ENCODE measurements at regions not wholly inside any gene's neighbourhood (a gene's known extent, or its start where the extent isn't known, plus 50 kb on each side); places are given as distances from the start of the nearest gene placed in this dataset.

DNA sequence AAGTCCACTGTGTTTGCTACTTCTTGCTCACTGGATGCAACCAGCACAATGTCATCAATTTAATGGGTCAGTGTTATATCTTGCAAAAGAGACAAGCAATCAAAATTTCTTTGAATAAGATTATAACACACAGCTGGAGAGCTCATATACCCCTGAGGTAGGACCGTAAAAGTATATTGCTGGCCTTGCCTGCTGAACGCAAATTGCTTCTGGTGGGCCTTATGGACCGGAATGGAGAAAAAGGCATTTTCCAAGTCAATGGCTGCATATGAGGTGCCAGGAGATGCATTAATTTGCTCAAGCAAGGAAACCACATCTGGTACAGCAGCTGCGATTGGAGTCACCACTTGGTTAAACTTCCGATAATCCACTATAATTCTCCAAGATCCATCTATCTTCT lies 119.1 kb downstream of the ZNF280B start (continued):
- TF ChIP-seq RXRA (IDR thresholded peaks at IDR 0.05) (no peak), GABPA (IDR thresholded peaks at IDR 0.05 in 1 of 2, conservative IDR thresholded peaks at IDR 0.05 in 1 of 2) (no peak), EGR1 (IDR thresholded peaks at IDR 0.05; ENCODE audit: low read depth in 2 of 2) (no peak), MAX (IDR thresholded peaks at IDR 0.05) (no peak), JUND (IDR thresholded peaks at IDR 0.05) (no peak), TAF1 (conservative IDR thresholded peaks at IDR 0.05) (no peak)

- no peaks in the 10 kb centered on the region for H3K27me3 ChIP-seq (ENCODE audit: control insufficient read depth in 4 of 4, insufficient read depth in 4 of 4, low read length in 3 of 4)
- no peak overlapping the region for H3K9ac ChIP-seq (ENCODE audit: low read depth in 1 of 2, low read length in 2 of 2)
- TF ChIP-seq RXRA (IDR thresholded peaks at IDR 0.05) (no peak), HNF4A (conservative IDR thresholded peaks at IDR 0.05) (no peak), HNF4G (IDR thresholded peaks at IDR 0.05) (no peak), EGR1 (IDR thresholded peaks at IDR 0.05; ENCODE audit: low read depth in 2 of 2) (no peak), FOXA1 (IDR thresholded peaks at IDR 0.05) (no peak), TAF1 (conservative IDR thresholded peaks at IDR 0.05) (no peak), CTCF (IDR thresholded peaks at IDR 0.05; ENCODE audit: low read depth, low read length, missing input control) (no peak), YY1 (IDR thresholded peaks at IDR 0.05) (no peak), MAX (IDR thresholded peaks at IDR 0.05) (no peak), FOXA2 (IDR thresholded peaks at IDR 0.05) (no peak), RAD21 (IDR thresholded peaks at IDR 0.05) (no peak), NR2F2 (IDR thresholded peaks at IDR 0.05) (no peak)
- TF ChIP-seq, protein P1, sequence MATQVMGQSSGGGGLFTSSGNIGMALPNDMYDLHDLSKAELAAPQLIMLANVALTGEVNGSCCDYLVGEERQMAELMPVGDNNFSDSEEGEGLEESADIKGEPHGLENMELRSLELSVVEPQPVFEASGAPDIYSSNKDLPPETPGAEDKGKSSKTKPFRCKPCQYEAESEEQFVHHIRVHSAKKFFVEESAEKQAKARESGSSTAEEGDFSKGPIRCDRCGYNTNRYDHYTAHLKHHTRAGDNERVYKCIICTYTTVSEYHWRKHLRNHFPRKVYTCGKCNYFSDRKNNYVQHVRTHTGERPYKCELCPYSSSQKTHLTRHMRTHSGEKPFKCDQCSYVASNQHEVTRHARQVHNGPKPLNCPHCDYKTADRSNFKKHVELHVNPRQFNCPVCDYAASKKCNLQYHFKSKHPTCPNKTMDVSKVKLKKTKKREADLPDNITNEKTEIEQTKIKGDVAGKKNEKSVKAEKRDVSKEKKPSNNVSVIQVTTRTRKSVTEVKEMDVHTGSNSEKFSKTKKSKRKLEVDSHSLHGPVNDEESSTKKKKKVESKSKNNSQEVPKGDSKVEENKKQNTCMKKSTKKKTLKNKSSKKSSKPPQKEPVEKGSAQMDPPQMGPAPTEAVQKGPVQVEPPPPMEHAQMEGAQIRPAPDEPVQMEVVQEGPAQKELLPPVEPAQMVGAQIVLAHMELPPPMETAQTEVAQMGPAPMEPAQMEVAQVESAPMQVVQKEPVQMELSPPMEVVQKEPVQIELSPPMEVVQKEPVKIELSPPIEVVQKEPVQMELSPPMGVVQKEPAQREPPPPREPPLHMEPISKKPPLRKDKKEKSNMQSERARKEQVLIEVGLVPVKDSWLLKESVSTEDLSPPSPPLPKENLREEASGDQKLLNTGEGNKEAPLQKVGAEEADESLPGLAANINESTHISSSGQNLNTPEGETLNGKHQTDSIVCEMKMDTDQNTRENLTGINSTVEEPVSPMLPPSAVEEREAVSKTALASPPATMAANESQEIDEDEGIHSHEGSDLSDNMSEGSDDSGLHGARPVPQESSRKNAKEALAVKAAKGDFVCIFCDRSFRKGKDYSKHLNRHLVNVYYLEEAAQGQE (IDR thresholded peaks at IDR 0.05): no peak
- DNase-seq (ENCODE audit: low spot score): no peak
- no peak overlapping the region for H3K4me3 ChIP-seq (ENCODE audit: low read depth in 1 of 3, low read length in 3 of 3)
- H3K9me3 ChIP-seq (ENCODE audit: control insufficient read depth in 4 of 4, low read length in 3 of 4): peaks cover 0 to 3% (median 2%) of the 10 kb centered on the region in 4 donors
- no peaks in the 10 kb centered on the region for H3K36me3 ChIP-seq (ENCODE audit: control insufficient read depth in 4 of 4, insufficient read depth in 3 of 4, low read depth in 1 of 4, low read length in 3 of 4)
- H3K4me1 ChIP-seq (ENCODE audit: control insufficient read depth in 4 of 4, insufficient read depth in 4 of 4, low read length in 3 of 4): peaks cover 5 to 23% (median 12%) of the 10 kb centered on the region in 4 donors
- 89% methylated on average over 4 of the region's 4 CpGs for WGBS
- no peak overlapping the region for H3K27ac ChIP-seq (ENCODE audit: low read depth in 1 of 2, low read length in 2 of 2)
Measured at GRCh38 chr22:22390989-22391388, 117.6 kb downstream of the ZNF280B start.

GRCh38 chr22:22391543-22391942 lies 117.0 kb downstream of the ZNF280B start:
- Histone ChIP-seq H3K9me3 (ENCODE audit: control insufficient read depth in 4 of 4, low read length in 3 of 4) (peaks cover 0 to 3% (median 2%) of the 10 kb centered on the region in 4 donors), H3K4me1 (ENCODE audit: control insufficient read depth in 4 of 4, insufficient read depth in 4 of 4, low read length in 3 of 4) (peaks cover 5 to 17% (median 7%) of the 10 kb centered on the region in 4 donors), H3K4me3 (ENCODE audit: low read depth in 1 of 3, low read length in 3 of 3) (no peak overlapping the region), H3K27ac (ENCODE audit: low read depth in 1 of 2, low read length in 2 of 2) (no peak overlapping the region), H3K27me3 (ENCODE audit: control insufficient read depth in 4 of 4, insufficient read depth in 4 of 4, low read length in 3 of 4) (no peaks in the 10 kb centered on the region), H3K9ac (ENCODE audit: low read depth in 1 of 2, low read length in 2 of 2) (no peak overlapping the region), H3K36me3 (ENCODE audit: control insufficient read depth in 4 of 4, insufficient read depth in 3 of 4, low read depth in 1 of 4, low read length in 3 of 4) (no peaks in the 10 kb centered on the region)
- no peak for DNase-seq (ENCODE audit: low spot score)
- TF ChIP-seq YY1 (IDR thresholded peaks at IDR 0.05) (no peak), NR2F2 (IDR thresholded peaks at IDR 0.05) (no peak), FOXA2 (IDR thresholded peaks at IDR 0.05) (no peak), SP1 (IDR thresholded peaks at IDR 0.05) (no peak), TAF1 (conservative IDR thresholded peaks at IDR 0.05) (no peak), FOXA1 (IDR thresholded peaks at IDR 0.05) (no peak), RAD21 (IDR thresholded peaks at IDR 0.05) (no peak), GABPA (IDR thresholded peaks at IDR 0.05 in 1 of 2, conservative IDR thresholded peaks at IDR 0.05 in 1 of 2) (no peak)
- TF ChIP-seq, protein P1 (IDR thresholded peaks at IDR 0.05): no peak
- TF ChIP-seq, protein P2, sequence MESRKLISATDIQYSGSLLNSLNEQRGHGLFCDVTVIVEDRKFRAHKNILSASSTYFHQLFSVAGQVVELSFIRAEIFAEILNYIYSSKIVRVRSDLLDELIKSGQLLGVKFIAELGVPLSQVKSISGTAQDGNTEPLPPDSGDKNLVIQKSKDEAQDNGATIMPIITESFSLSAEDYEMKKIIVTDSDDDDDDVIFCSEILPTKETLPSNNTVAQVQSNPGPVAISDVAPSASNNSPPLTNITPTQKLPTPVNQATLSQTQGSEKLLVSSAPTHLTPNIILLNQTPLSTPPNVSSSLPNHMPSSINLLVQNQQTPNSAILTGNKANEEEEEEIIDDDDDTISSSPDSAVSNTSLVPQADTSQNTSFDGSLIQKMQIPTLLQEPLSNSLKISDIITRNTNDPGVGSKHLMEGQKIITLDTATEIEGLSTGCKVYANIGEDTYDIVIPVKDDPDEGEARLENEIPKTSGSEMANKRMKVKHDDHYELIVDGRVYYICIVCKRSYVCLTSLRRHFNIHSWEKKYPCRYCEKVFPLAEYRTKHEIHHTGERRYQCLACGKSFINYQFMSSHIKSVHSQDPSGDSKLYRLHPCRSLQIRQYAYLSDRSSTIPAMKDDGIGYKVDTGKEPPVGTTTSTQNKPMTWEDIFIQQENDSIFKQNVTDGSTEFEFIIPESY (IDR thresholded peaks at IDR 0.05): no peak
